WTC11 (cell line): ENCODE measurements at regions not wholly inside any gene's neighbourhood (a gene's known extent, or its start where the extent isn't known, plus 50 kb on each side); places are given as distances from the start of the nearest gene placed in this dataset.

Source experiments
- ATAC-seq: fragments of 200-7000 bp; cut with Tn5 transposase; 2 replicates; pipeline ENCODE4 v1.10.0; 2021; ENCODE audit warnings: mild to moderate bottlenecking, moderate library complexity
- CTCF ChIA-PET: fragments of 300-600 bp; sonication (Branson Sonifier 250); formaldehyde crosslinking; loops from one replicate; lab custom pipeline; 2021; ENCODE audit warnings: antibody characterized with exemption; lab: Charles Lee
- POLR2A ChIA-PET: fragments of 350-600 bp; sonication (Branson Sonifier 250); formaldehyde crosslinking; loops from one replicate; lab custom pipeline; 2021; ENCODE audit warnings: antibody characterized with exemption; lab: Charles Lee
- DNase-seq: peaks from one replicate; pipeline ENCODE4 v3.0.0; 2021; ENCODE audit warnings: low spot score
- H3K27ac Mint-ChIP-seq: 2 replicates; pipeline ENCODE4 v1.8.0; 2021; ENCODE audit warnings: mixed read lengths
- H3K27me3 Mint-ChIP-seq: 2 replicates; pipeline ENCODE4 v1.8.0; 2021; ENCODE audit warnings: low read depth, mild to moderate bottlenecking, moderate library complexity, mixed read lengths
- H3K36me3 Mint-ChIP-seq: 2 replicates; pipeline ENCODE4 v1.8.0; 2021; ENCODE audit warnings: mixed read lengths
- H3K4me1 Mint-ChIP-seq: 2 replicates; pipeline ENCODE4 v1.8.0; 2022; ENCODE audit warnings: mixed read lengths
- H3K4me3 Mint-ChIP-seq: 2 replicates; pipeline ENCODE4 v1.8.0; 2021; ENCODE audit warnings: mild to moderate bottlenecking, moderate library complexity, mixed read lengths
- H3K9me3 Mint-ChIP-seq: 2 replicates; pipeline ENCODE4 v1.8.0; 2021; ENCODE audit warnings: mixed read lengths
- FOXK1 ChIP-seq: sonication (generic); formaldehyde crosslinking; IDR thresholded peaks from 2 replicates; pipeline ENCODE4 v1.8.0; 2022; ENCODE audit warnings: mild to moderate bottlenecking, moderate library complexity, missing genetic modification reagents
- GABPB1 ChIP-seq: sonication (generic); formaldehyde crosslinking; IDR thresholded peaks from 2 replicates; pipeline ENCODE4 v1.8.1; 2023; ENCODE audit warnings: mild to moderate bottlenecking, missing genetic modification reagents
- GRHL2 ChIP-seq: fragments of 250-450 bp; sonication (Bioruptor Pico); IDR thresholded peaks from 2 replicates; pipeline ENCODE4 v1.8.0; 2022; ENCODE audit warnings: mild to moderate bottlenecking, moderate library complexity; ENCODE audit not compliant: insufficient replicate concordance, severe bottlenecking
- IRF2 ChIP-seq: sonication (generic); formaldehyde crosslinking; IDR thresholded peaks from 2 replicates; pipeline ENCODE4 v1.8.0; 2022; ENCODE audit warnings: low read depth, missing genetic modification reagents, borderline replicate concordance
- MYBL2 ChIP-seq: sonication (generic); formaldehyde crosslinking; IDR thresholded peaks from 2 replicates; pipeline ENCODE4 v1.8.1; 2023; ENCODE audit warnings: mild to moderate bottlenecking, moderate library complexity, missing genetic modification reagents
- NFATC4 ChIP-seq: fragments of 250-450 bp; sonication (Bioruptor Pico); IDR thresholded peaks from 2 replicates; pipeline ENCODE4 v1.9.0; 2021; ENCODE audit warnings: mild to moderate bottlenecking
- NR1H2 ChIP-seq: sonication (generic); formaldehyde crosslinking; IDR thresholded peaks from 2 replicates; pipeline ENCODE4 v1.9.0; 2021; ENCODE audit warnings: mild to moderate bottlenecking, moderate library complexity, missing genetic modification reagents
- RELA ChIP-seq: sonication (generic); formaldehyde crosslinking; IDR thresholded peaks from 2 replicates; pipeline ENCODE4 v1.8.1; 2022; ENCODE audit warnings: missing genetic modification reagents, mild to moderate bottlenecking, borderline replicate concordance
- RORB ChIP-seq: fragments of 250-450 bp; sonication (Bioruptor Pico); IDR thresholded peaks from 2 replicates; pipeline ENCODE4 v1.9.0; 2021; ENCODE audit warnings: mild to moderate bottlenecking
- SMAD3 ChIP-seq: sonication (generic); formaldehyde crosslinking; IDR thresholded peaks from 2 replicates; pipeline ENCODE4 v1.8.0; 2022; ENCODE audit warnings: missing genetic modification reagents, mild to moderate bottlenecking, borderline replicate concordance
- TCF7 ChIP-seq: sonication (generic); formaldehyde crosslinking; IDR thresholded peaks from 2 replicates; pipeline ENCODE4 v1.8.0; 2022; ENCODE audit warnings: mild to moderate bottlenecking, low read depth, missing genetic modification reagents, moderate library complexity
- ZNF121 ChIP-seq: sonication (generic); formaldehyde crosslinking; IDR thresholded peaks from 2 replicates; pipeline ENCODE4 v1.8.0; 2023; ENCODE audit warnings: missing genetic modification reagents
- ZNF423 ChIP-seq: fragments of 250-450 bp; sonication (Bioruptor Pico); IDR thresholded peaks from 2 replicates; pipeline ENCODE4 v2.1.2; 2022; ENCODE audit warnings: mild to moderate bottlenecking, moderate library complexity
- ZNF671 ChIP-seq: fragments of 250-450 bp; sonication (Bioruptor Pico); IDR thresholded peaks from 2 replicates; pipeline ENCODE4 v1.8.0; 2021; ENCODE audit warnings: mild to moderate bottlenecking
- TF ChIP-seq, protein P1 (sequence below): sonication (generic); formaldehyde crosslinking; IDR thresholded peaks from 2 replicates; pipeline ENCODE4 v1.8.0; 2022; ENCODE audit warnings: mild to moderate bottlenecking, missing genetic modification reagents
- TF ChIP-seq, protein P2 (sequence below): sonication (generic); formaldehyde crosslinking; IDR thresholded peaks from 2 replicates; pipeline ENCODE4 v1.8.1; 2022; ENCODE audit warnings: mild to moderate bottlenecking, moderate library complexity, missing genetic modification reagents
- TF ChIP-seq, protein P3 (sequence below): sonication (generic); formaldehyde crosslinking; IDR thresholded peaks from 2 replicates; pipeline ENCODE4 v1.8.1; 2023; ENCODE audit warnings: mild to moderate bottlenecking, missing genetic modification reagents, moderate library complexity
- TF ChIP-seq, protein P4 (sequence below): sonication (generic); formaldehyde crosslinking; IDR thresholded peaks from 2 replicates; pipeline ENCODE4 v1.8.1; 2023; ENCODE audit warnings: mild to moderate bottlenecking, missing genetic modification reagents, moderate library complexity
- TF ChIP-seq, protein P5 (sequence below): sonication (generic); formaldehyde crosslinking; IDR thresholded peaks from 2 replicates; pipeline ENCODE4 v1.8.0; 2023; ENCODE audit warnings: mild to moderate bottlenecking, missing genetic modification reagents

DNA sequence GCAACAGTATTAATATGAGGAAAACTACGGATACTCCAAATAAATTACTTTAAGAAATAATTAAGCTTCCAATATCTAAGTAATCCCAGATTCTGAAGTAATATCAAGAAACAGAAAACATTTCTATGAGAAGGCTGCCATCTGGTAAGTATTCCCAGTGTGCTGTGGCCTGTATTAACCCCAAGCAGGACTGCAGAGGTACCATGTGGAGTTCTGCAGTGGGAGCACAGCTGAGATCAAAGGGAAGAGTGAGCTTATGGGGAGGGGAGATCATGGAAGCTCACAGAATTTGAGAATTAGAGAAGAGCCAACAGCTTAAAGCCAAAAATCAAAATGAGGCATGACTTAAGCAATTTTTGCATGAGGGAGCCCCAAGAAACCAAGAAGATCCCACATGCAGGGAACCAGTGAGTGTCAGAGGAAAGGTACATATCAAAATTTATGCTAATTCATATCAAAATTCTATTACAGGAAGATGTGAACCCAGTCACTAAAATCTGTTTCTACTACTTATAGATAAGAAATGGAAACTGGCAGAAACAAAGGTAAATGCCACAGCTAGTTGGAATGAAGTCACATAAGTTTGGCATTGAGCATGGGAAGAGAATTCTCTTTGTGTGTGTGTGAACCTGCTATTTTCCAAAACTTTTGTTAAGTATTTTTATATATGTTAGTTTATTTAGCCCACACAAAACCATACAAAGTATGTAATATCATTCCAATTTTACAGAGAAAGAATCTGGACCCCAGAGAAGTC lies 62.6 kb upstream of the KITLG start:
- Mint-ChIP-seq H3K4me1 (peaks cover 13% of the 10 kb centered on the region), H3K36me3 (no peaks in the 10 kb centered on the region), H3K27ac (no peak overlapping the region), H3K4me3 (no peak overlapping the region), H3K9me3 (no peaks in the 10 kb centered on the region), H3K27me3 (no peaks in the 10 kb centered on the region)
- POLR2A ChIA-PET, result no interaction called here
- DNase-seq, result no peak
- CTCF ChIA-PET, result interaction anchor here (0.6 to 0.7 kb wide), 2 partner anchors 30 to 117 kb away, joined by 3 read pairs; no protein-coding TSS in a partner anchor
- TF ChIP-seq RORB (CRISPR knock-in tag), result no peak
- TF ChIP-seq TCF7 (CRISPR knock-in tag), result no peak
- no peak for TF ChIP-seq FOXK1 (CRISPR knock-in tag)
- no peak for TF ChIP-seq NR1H2 (CRISPR knock-in tag)
- TF ChIP-seq, protein P1, sequence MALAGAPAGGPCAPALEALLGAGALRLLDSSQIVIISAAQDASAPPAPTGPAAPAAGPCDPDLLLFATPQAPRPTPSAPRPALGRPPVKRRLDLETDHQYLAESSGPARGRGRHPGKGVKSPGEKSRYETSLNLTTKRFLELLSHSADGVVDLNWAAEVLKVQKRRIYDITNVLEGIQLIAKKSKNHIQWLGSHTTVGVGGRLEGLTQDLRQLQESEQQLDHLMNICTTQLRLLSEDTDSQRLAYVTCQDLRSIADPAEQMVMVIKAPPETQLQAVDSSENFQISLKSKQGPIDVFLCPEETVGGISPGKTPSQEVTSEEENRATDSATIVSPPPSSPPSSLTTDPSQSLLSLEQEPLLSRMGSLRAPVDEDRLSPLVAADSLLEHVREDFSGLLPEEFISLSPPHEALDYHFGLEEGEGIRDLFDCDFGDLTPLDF (CRISPR knock-in tag), result no peak
- TF ChIP-seq, protein P2, sequence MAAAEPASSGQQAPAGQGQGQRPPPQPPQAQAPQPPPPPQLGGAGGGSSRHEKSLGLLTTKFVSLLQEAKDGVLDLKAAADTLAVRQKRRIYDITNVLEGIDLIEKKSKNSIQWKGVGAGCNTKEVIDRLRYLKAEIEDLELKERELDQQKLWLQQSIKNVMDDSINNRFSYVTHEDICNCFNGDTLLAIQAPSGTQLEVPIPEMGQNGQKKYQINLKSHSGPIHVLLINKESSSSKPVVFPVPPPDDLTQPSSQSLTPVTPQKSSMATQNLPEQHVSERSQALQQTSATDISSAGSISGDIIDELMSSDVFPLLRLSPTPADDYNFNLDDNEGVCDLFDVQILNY (CRISPR knock-in tag), result no peak
- no peak for TF ChIP-seq RELA
- TF ChIP-seq, protein P3, sequence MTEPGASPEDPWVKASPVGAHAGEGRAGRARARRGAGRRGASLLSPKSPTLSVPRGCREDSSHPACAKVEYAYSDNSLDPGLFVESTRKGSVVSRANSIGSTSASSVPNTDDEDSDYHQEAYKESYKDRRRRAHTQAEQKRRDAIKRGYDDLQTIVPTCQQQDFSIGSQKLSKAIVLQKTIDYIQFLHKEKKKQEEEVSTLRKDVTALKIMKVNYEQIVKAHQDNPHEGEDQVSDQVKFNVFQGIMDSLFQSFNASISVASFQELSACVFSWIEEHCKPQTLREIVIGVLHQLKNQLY (CRISPR knock-in tag), result no peak
- no peak for TF ChIP-seq NFATC4 (CRISPR knock-in tag)
- TF ChIP-seq ZNF121, result no peak
- no peak for TF ChIP-seq MYBL2 (CRISPR knock-in tag)
- TF ChIP-seq ZNF671 (CRISPR knock-in tag), result no peak
- no peak for TF ChIP-seq SMAD3 (CRISPR knock-in tag)
- TF ChIP-seq, protein P4, sequence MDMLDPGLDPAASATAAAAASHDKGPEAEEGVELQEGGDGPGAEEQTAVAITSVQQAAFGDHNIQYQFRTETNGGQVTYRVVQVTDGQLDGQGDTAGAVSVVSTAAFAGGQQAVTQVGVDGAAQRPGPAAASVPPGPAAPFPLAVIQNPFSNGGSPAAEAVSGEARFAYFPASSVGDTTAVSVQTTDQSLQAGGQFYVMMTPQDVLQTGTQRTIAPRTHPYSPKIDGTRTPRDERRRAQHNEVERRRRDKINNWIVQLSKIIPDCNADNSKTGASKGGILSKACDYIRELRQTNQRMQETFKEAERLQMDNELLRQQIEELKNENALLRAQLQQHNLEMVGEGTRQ (CRISPR knock-in tag), result no peak
- TF ChIP-seq ZNF423 (CRISPR knock-in tag), result no peak
- TF ChIP-seq GABPB1 (CRISPR knock-in tag), result no peak
- no peak for TF ChIP-seq GRHL2 (CRISPR knock-in tag)
- TF ChIP-seq, protein P5, sequence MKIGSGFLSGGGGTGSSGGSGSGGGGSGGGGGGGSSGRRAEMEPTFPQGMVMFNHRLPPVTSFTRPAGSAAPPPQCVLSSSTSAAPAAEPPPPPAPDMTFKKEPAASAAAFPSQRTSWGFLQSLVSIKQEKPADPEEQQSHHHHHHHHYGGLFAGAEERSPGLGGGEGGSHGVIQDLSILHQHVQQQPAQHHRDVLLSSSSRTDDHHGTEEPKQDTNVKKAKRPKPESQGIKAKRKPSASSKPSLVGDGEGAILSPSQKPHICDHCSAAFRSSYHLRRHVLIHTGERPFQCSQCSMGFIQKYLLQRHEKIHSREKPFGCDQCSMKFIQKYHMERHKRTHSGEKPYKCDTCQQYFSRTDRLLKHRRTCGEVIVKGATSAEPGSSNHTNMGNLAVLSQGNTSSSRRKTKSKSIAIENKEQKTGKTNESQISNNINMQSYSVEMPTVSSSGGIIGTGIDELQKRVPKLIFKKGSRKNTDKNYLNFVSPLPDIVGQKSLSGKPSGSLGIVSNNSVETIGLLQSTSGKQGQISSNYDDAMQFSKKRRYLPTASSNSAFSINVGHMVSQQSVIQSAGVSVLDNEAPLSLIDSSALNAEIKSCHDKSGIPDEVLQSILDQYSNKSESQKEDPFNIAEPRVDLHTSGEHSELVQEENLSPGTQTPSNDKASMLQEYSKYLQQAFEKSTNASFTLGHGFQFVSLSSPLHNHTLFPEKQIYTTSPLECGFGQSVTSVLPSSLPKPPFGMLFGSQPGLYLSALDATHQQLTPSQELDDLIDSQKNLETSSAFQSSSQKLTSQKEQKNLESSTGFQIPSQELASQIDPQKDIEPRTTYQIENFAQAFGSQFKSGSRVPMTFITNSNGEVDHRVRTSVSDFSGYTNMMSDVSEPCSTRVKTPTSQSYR (CRISPR knock-in tag), result no peak
- TF ChIP-seq IRF2 (CRISPR knock-in tag), result no peak
- ATAC-seq, result no peak
